ENCODE measurements at regions not wholly inside any gene's neighbourhood (a gene's known extent, or its start where the extent isn't known, plus 50 kb on each side); places are given as distances from the start of the nearest gene placed in this dataset.

DNA sequence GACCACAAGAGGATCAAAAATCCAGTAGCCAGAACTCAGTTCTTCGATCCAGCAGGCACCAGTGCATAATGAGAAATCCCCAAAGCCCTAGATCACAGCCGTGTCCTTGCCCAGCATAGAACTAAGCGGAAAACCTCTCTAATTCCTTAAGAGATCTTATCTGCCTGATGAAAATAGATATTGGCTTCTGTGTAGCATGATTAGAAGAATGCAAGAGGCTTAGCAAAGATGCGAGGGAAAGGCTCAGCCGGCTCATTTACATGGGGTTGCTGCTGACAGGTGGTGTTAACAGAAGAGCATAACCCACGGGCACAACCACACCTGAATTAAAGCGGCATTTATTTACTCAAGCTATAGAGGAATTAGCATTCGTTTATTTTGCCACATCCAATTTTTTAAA, 400.0 kb upstream of the ADAMTS16 start:
- Histone ChIP-seq H3K4me3 (no peak overlapping the region), H3K27ac (no peak overlapping the region), H3K4me1 (no peaks in the 10 kb centered on the region), H3K9me3 (peaks cover 0 to 20% (median 4%) of the 10 kb centered on the region in 4 donors), H3K27me3 (no peaks in the 10 kb centered on the region), H3K36me3 (no peaks in the 10 kb centered on the region)
- no peak for DNase-seq
- WGBS, 5 donors, result 48 to 61% (median 53%) methylated on average over 8 of the region's 8 CpGs
- TF ChIP-seq POLR2A (IDR thresholded peaks at IDR 0.05) (no peak), EP300 (IDR thresholded peaks at IDR 0.05) (no peak), POLR2AphosphoS5 (IDR thresholded peaks at IDR 0.05) (no peak)
- TF ChIP-seq, protein P1, sequence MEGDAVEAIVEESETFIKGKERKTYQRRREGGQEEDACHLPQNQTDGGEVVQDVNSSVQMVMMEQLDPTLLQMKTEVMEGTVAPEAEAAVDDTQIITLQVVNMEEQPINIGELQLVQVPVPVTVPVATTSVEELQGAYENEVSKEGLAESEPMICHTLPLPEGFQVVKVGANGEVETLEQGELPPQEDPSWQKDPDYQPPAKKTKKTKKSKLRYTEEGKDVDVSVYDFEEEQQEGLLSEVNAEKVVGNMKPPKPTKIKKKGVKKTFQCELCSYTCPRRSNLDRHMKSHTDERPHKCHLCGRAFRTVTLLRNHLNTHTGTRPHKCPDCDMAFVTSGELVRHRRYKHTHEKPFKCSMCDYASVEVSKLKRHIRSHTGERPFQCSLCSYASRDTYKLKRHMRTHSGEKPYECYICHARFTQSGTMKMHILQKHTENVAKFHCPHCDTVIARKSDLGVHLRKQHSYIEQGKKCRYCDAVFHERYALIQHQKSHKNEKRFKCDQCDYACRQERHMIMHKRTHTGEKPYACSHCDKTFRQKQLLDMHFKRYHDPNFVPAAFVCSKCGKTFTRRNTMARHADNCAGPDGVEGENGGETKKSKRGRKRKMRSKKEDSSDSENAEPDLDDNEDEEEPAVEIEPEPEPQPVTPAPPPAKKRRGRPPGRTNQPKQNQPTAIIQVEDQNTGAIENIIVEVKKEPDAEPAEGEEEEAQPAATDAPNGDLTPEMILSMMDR (IDR thresholded peaks at IDR 0.05), result no peak
- intact Hi-C loops (cut with DNase I; ENCODE audit: low total_unique reads), result no loop called here

DNA sequence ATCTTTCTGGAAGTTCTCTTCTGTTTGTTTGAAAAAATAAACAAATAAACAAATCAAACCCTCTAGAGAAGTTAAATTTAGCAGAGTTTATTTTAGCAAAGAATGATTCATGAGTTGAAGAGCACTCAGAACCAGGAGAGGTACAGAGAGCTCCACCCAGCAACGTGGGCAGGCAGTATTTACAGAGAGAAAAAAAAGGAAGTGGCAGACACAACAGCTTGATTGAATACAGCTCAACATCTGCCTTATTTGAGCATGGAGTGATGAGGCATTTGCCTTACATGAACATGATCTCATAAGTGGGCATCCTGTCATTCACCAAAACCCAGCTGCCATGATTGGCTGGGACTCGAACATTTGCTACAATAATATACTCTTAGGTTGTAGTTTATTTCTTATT, 381.6 kb upstream of the ADAMTS16 start:
- intact Hi-C loops (cut with DNase I; ENCODE audit: low total_unique reads), result no loop called here
- Histone ChIP-seq H3K27ac (no peak overlapping the region), H3K27me3 (no peaks in the 10 kb centered on the region), H3K9me3 (no peaks in the 10 kb centered on the region), H3K36me3 (no peaks in the 10 kb centered on the region), H3K4me3 (no peak overlapping the region), H3K4me1 (no peaks in the 10 kb centered on the region)
- TF ChIP-seq, protein P1 (IDR thresholded peaks at IDR 0.05), result no peak
- TF ChIP-seq POLR2A (IDR thresholded peaks at IDR 0.05) (no peak), POLR2AphosphoS5 (IDR thresholded peaks at IDR 0.05) (no peak), EP300 (IDR thresholded peaks at IDR 0.05) (no peak)
- no peak for DNase-seq
- 37 to 48% (median 37%) methylated on average over 2 of the region's 2 CpGs for WGBS, 5 donors

- WGBS, 5 donors, result 68 to 77% (median 71%) methylated on average over 3 of the region's 3 CpGs
- intact Hi-C loops (cut with DNase I; ENCODE audit: low total_unique reads), result no loop called here
- Histone ChIP-seq H3K4me1 (no peaks in the 10 kb centered on the region), H3K4me3 (no peak overlapping the region), H3K9me3 (no peaks in the 10 kb centered on the region), H3K27ac (no peak overlapping the region), H3K27me3 (no peaks in the 10 kb centered on the region), H3K36me3 (no peaks in the 10 kb centered on the region)
- TF ChIP-seq POLR2AphosphoS5 (IDR thresholded peaks at IDR 0.05) (no peak), EP300 (IDR thresholded peaks at IDR 0.05) (no peak), POLR2A (IDR thresholded peaks at IDR 0.05) (no peak)
- TF ChIP-seq, protein P1 (IDR thresholded peaks at IDR 0.05), result no peak
- DNase-seq, result no peak
Observed at GRCh38 chr5:4758996-4759395, 381.1 kb upstream of the ADAMTS16 start.

GRCh38 chr5:4762316-4762715, 377.8 kb upstream of the ADAMTS16 start:
- Histone ChIP-seq H3K9me3 (peaks cover 0 to 16% (median 0%) of the 10 kb centered on the region in 4 donors), H3K36me3 (no peaks in the 10 kb centered on the region), H3K4me3 (no peak overlapping the region), H3K27me3 (no peaks in the 10 kb centered on the region), H3K4me1 (no peaks in the 10 kb centered on the region), H3K27ac (no peak overlapping the region)
- 85 to 97% (median 90%) methylated on average over 3 of the region's 3 CpGs for WGBS, 5 donors
- no peak for DNase-seq
- intact Hi-C loops (cut with DNase I; ENCODE audit: low total_unique reads), result no loop called here
- no peak for TF ChIP-seq POLR2AphosphoS5 (IDR thresholded peaks at IDR 0.05)
- no peak for TF ChIP-seq POLR2A (IDR thresholded peaks at IDR 0.05)
- TF ChIP-seq, protein P1 (IDR thresholded peaks at IDR 0.05), result no peak
- no peak for TF ChIP-seq EP300 (IDR thresholded peaks at IDR 0.05)
